ENCODE measurements at regions not wholly inside any gene's neighbourhood (a gene's known extent, or its start where the extent isn't known, plus 50 kb on each side); places are given as distances from the start of the nearest gene placed in this dataset.

GRCh38 chr12:71262466-71262865 lies 104.7 kb upstream of the TSPAN8 start:
- no peak for TF ChIP-seq CTCF (IDR thresholded peaks at IDR 0.05)
- H3K4me1 Mint-ChIP-seq (ENCODE audit: unreplicated experiment): peaks cover 17% of the 10 kb centered on the region

GRCh38 chr12:71252473-71252872 lies 94.7 kb upstream of the TSPAN8 start:
- Mint-ChIP-seq H3K4me3 (ENCODE audit: unreplicated experiment) (no peak overlapping the region), H3K27me3 (ENCODE audit: unreplicated experiment) (no peaks in the 10 kb centered on the region), H3K27ac (ENCODE audit: unreplicated experiment) (no peak overlapping the region), H3K4me1 (ENCODE audit: unreplicated experiment) (peaks cover 8% of the 10 kb centered on the region), H3K36me3 (ENCODE audit: unreplicated experiment) (peaks cover 3% of the 10 kb centered on the region), H3K9me3 (ENCODE audit: unreplicated experiment) (peaks cover 22% of the 10 kb centered on the region)
- no peak for TF ChIP-seq CTCF (IDR thresholded peaks at IDR 0.05)
- no peak for DNase-seq (ENCODE audit: extremely low spot score, unreplicated experiment)

More at GRCh38 chr12:71262466-71262865, 104.7 kb upstream of the TSPAN8 start:
- Mint-ChIP-seq H3K36me3 (ENCODE audit: unreplicated experiment) (no peaks in the 10 kb centered on the region), H3K4me3 (ENCODE audit: unreplicated experiment) (no peak overlapping the region), H3K27me3 (ENCODE audit: unreplicated experiment) (no peaks in the 10 kb centered on the region), H3K9me3 (ENCODE audit: unreplicated experiment) (no peaks in the 10 kb centered on the region), H3K27ac (ENCODE audit: unreplicated experiment) (no peak overlapping the region)
- DNase-seq (ENCODE audit: extremely low spot score, unreplicated experiment): no peak

GRCh38 chr12:71250166-71250565 lies 92.4 kb upstream of the TSPAN8 start:
- no peak for DNase-seq (ENCODE audit: extremely low spot score, unreplicated experiment)
- H3K27me3 Mint-ChIP-seq (ENCODE audit: unreplicated experiment): no peaks in the 10 kb centered on the region
- H3K36me3 Mint-ChIP-seq (ENCODE audit: unreplicated experiment): peaks cover 3% of the 10 kb centered on the region
- TF ChIP-seq CTCF (IDR thresholded peaks at IDR 0.05): no peak
- H3K4me3 Mint-ChIP-seq (ENCODE audit: unreplicated experiment): no peak overlapping the region
- H3K9me3 Mint-ChIP-seq (ENCODE audit: unreplicated experiment): peaks cover 22% of the 10 kb centered on the region
- no peak overlapping the region for H3K27ac Mint-ChIP-seq (ENCODE audit: unreplicated experiment)
- H3K4me1 Mint-ChIP-seq (ENCODE audit: unreplicated experiment): peaks cover 8% of the 10 kb centered on the region

- Mint-ChIP-seq H3K4me1 (ENCODE audit: unreplicated experiment) (peaks cover 35% of the 10 kb centered on the region), H3K27ac (ENCODE audit: unreplicated experiment) (peak overlapping the region; percentile 60), H3K9me3 (ENCODE audit: unreplicated experiment) (peaks cover 7% of the 10 kb centered on the region), H3K4me3 (ENCODE audit: unreplicated experiment) (no peak overlapping the region), H3K36me3 (ENCODE audit: unreplicated experiment) (no peaks in the 10 kb centered on the region), H3K27me3 (ENCODE audit: unreplicated experiment) (no peaks in the 10 kb centered on the region)
- no peak for TF ChIP-seq CTCF (IDR thresholded peaks at IDR 0.05)
- DNase-seq (ENCODE audit: extremely low spot score, unreplicated experiment): no peak
Observed at GRCh38 chr12:71243370-71243769, 85.6 kb upstream of the TSPAN8 start.

- DNase-seq (ENCODE audit: extremely low spot score, unreplicated experiment): no peak
- peaks cover 7% of the 10 kb centered on the region for H3K9me3 Mint-ChIP-seq (ENCODE audit: unreplicated experiment)
- no peak overlapping the region for H3K4me3 Mint-ChIP-seq (ENCODE audit: unreplicated experiment)
- H3K36me3 Mint-ChIP-seq (ENCODE audit: unreplicated experiment): no peaks in the 10 kb centered on the region
- H3K4me1 Mint-ChIP-seq (ENCODE audit: unreplicated experiment): peaks cover 35% of the 10 kb centered on the region
- H3K27me3 Mint-ChIP-seq (ENCODE audit: unreplicated experiment): no peaks in the 10 kb centered on the region
- peak overlapping the region; percentile 49 for H3K27ac Mint-ChIP-seq (ENCODE audit: unreplicated experiment)
- TF ChIP-seq CTCF (IDR thresholded peaks at IDR 0.05): no peak
Observed at GRCh38 chr12:71242511-71242910, 84.7 kb upstream of the TSPAN8 start.

All from osteocyte (in vitro differentiated cells).